ENCODE measurements at regions not wholly inside any gene's neighbourhood (a gene's known extent, or its start where the extent isn't known, plus 50 kb on each side); places are given as distances from the start of the nearest gene placed in this dataset.

- TF ChIP-seq, protein P1, sequence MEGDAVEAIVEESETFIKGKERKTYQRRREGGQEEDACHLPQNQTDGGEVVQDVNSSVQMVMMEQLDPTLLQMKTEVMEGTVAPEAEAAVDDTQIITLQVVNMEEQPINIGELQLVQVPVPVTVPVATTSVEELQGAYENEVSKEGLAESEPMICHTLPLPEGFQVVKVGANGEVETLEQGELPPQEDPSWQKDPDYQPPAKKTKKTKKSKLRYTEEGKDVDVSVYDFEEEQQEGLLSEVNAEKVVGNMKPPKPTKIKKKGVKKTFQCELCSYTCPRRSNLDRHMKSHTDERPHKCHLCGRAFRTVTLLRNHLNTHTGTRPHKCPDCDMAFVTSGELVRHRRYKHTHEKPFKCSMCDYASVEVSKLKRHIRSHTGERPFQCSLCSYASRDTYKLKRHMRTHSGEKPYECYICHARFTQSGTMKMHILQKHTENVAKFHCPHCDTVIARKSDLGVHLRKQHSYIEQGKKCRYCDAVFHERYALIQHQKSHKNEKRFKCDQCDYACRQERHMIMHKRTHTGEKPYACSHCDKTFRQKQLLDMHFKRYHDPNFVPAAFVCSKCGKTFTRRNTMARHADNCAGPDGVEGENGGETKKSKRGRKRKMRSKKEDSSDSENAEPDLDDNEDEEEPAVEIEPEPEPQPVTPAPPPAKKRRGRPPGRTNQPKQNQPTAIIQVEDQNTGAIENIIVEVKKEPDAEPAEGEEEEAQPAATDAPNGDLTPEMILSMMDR (IDR thresholded peaks at IDR 0.05; ENCODE audit: control extremely low read depth in 1 of 3, insufficient read depth in 1 of 3, low read depth in 1 of 3, low read length in 3 of 3): no peak
- TF ChIP-seq POLR2AphosphoS5 (IDR thresholded peaks at IDR 0.05; ENCODE audit: low read depth, low read length) (no peak), GABPA (IDR thresholded peaks at IDR 0.05; ENCODE audit: borderline replicate concordance, insufficient read depth, low read length) (no peak), ATF3 (IDR thresholded peaks at IDR 0.05; ENCODE audit: insufficient read depth, low read depth, low read length) (no peak), HDAC6 (IDR thresholded peaks at IDR 0.05; ENCODE audit: low read depth, low read length) (no peak), EZH2 (IDR thresholded peaks at IDR 0.05; ENCODE audit: low read depth, low read length, severe bottlenecking) (no peak), YY1 (IDR thresholded peaks at IDR 0.05; ENCODE audit: low read depth, low read length) (no peak), POLR2A (IDR thresholded peaks at IDR 0.05; ENCODE audit: control extremely low read depth in 1 of 2, low read depth in 2 of 2, low read length in 2 of 2) (no peak)
Observed at GRCh38 chr2:209344349-209344748, 79.5 kb upstream of the MAP2 start.
